T-helper 2 cell treated with Interferon-gamma antibody and Interleukin-4, amounts not matched to agents 5 μg/mL and 100 μg/mL, for 36 hours (primary cell): ENCODE measurements at regions not wholly inside any gene's neighbourhood (a gene's known extent, or its start where the extent isn't known, plus 50 kb on each side); places are given as distances from the start of the nearest gene placed in this dataset.

Experiments
- DNase-seq: peaks from one replicate; pipeline ENCODE4 v3.0.0; 2021; ENCODE audit warnings: low spot score
- H3K27ac Mint-ChIP-seq: one replicate; pipeline ENCODE4 v1.8.0; 2021; ENCODE audit warnings: mild to moderate bottlenecking, mixed read lengths
- H3K27me3 Mint-ChIP-seq: one replicate; pipeline ENCODE4 v1.8.0; 2021; ENCODE audit warnings: low read depth, mixed read lengths
- H3K36me3 Mint-ChIP-seq: one replicate; pipeline ENCODE4 v1.8.0; 2021; ENCODE audit warnings: low read depth, mixed read lengths
- H3K4me1 Mint-ChIP-seq: one replicate; pipeline ENCODE4 v1.8.0; 2021; ENCODE audit warnings: low read depth, mixed read lengths
- H3K4me3 Mint-ChIP-seq: one replicate; pipeline ENCODE4 v1.8.0; 2022; ENCODE audit warnings: mild to moderate bottlenecking, moderate library complexity, mixed read lengths
- H3K9me3 Mint-ChIP-seq: one replicate; pipeline ENCODE4 v1.8.0; 2021; ENCODE audit warnings: mixed read lengths

DNA sequence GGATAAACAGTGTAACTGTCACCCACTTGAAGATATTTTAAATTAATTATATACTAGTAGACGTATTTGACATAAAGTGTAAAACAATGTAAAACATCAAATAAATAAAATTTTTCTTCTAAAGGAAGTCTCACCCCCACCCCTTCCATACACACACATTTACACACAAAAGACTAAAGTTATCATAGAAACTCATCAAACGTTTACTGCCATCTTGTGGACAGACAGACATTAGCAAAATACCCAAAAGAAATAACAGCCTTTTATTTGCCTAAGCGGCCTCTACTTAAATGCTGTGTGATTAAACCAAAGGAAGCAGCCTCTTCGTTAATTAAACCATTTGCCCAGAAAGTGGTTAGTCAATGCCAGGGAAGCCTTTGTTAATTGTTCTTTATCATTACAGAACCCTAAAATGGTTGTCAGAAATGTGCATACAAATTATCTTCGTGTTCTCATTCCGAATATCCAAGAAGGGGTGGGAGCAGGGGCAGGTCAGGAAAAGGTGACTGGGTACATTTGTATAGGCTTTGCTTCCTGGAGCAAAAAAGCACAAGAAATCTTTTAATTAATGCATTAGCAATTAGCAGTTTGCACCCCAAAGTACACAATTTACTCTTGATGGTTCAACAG lies 176.2 kb upstream of the SASH1 start:
- H3K4me3 Mint-ChIP-seq, result no peak overlapping the region
- no peak overlapping the region for H3K27ac Mint-ChIP-seq
- DNase-seq, result no peak
- H3K27me3 Mint-ChIP-seq, result no peaks in the 10 kb centered on the region
- H3K36me3 Mint-ChIP-seq, result no peaks in the 10 kb centered on the region
- H3K4me1 Mint-ChIP-seq, result no peaks in the 10 kb centered on the region
- H3K9me3 Mint-ChIP-seq, result no peaks in the 10 kb centered on the region

DNA sequence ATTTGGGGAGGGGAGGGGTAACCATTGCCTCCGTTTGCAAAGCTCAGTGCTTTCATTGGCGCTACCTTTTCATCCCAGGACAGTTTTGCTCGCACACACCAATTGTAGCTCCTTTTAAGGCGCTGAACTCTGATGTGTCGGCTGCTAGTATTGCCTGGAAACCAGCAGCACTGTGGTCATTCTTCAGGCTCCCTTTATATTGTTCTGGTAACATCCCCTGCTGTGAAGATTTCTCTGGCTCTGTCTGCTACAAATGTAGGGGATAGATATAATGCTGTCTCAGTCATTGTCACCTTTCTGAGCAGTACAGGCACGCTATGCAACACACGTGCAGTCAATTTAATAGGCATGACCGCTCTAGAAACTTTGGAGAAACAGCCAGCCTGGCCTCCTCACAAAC lies 172.9 kb upstream of the SASH1 start:
- no peaks in the 10 kb centered on the region for H3K36me3 Mint-ChIP-seq
- H3K27ac Mint-ChIP-seq, result no peak overlapping the region
- DNase-seq, result no peak
- H3K4me1 Mint-ChIP-seq, result no peaks in the 10 kb centered on the region
- no peak overlapping the region for H3K4me3 Mint-ChIP-seq
- H3K9me3 Mint-ChIP-seq, result no peaks in the 10 kb centered on the region
- no peaks in the 10 kb centered on the region for H3K27me3 Mint-ChIP-seq

- Mint-ChIP-seq H3K27ac (no peak overlapping the region), H3K4me1 (no peaks in the 10 kb centered on the region), H3K27me3 (no peaks in the 10 kb centered on the region), H3K9me3 (no peaks in the 10 kb centered on the region), H3K36me3 (no peaks in the 10 kb centered on the region), H3K4me3 (no peak overlapping the region)
- no peak for DNase-seq
These were observed 172.4 kb upstream of the SASH1 start for GRCh38 chr6:148170286-148170685.

DNA sequence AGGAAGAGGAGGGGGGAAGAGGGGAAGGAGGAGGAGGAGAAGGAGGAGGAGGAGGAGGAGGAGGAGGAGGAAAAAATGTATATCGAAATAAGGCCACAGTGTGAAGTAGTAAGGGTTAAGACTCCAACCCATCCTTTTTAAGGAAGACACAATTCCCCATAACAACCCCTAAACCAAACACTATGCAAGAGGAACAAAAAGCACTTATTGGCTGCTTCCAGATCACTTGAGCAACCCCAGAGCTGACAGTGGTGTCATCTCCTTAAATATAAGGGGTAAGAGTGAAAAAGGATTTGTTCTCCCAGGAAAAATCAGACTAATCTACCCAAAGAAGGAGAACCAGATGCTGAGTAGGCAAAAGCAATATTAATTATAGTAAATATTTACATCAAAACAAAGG lies 169.1 kb upstream of the SASH1 start:
- H3K9me3 Mint-ChIP-seq, result no peaks in the 10 kb centered on the region
- H3K27ac Mint-ChIP-seq, result no peak overlapping the region

GRCh38 chr6:148175550-148176188 lies 167.0 kb upstream of the SASH1 start:
- H3K9me3 Mint-ChIP-seq, result no peaks in the 10 kb centered on the region
- H3K4me1 Mint-ChIP-seq, result no peaks in the 10 kb centered on the region
- no peak overlapping the region for H3K27ac Mint-ChIP-seq
- peaks cover 3% of the 10 kb centered on the region for H3K27me3 Mint-ChIP-seq
- no peak overlapping the region for H3K4me3 Mint-ChIP-seq
- DNase-seq, result no peak
- no peaks in the 10 kb centered on the region for H3K36me3 Mint-ChIP-seq

More for the DNA sequence above, 169.1 kb upstream of the SASH1 start:
- Mint-ChIP-seq H3K27me3 (no peaks in the 10 kb centered on the region), H3K4me3 (no peak overlapping the region), H3K4me1 (no peaks in the 10 kb centered on the region), H3K36me3 (no peaks in the 10 kb centered on the region)
- no peak for DNase-seq

DNA sequence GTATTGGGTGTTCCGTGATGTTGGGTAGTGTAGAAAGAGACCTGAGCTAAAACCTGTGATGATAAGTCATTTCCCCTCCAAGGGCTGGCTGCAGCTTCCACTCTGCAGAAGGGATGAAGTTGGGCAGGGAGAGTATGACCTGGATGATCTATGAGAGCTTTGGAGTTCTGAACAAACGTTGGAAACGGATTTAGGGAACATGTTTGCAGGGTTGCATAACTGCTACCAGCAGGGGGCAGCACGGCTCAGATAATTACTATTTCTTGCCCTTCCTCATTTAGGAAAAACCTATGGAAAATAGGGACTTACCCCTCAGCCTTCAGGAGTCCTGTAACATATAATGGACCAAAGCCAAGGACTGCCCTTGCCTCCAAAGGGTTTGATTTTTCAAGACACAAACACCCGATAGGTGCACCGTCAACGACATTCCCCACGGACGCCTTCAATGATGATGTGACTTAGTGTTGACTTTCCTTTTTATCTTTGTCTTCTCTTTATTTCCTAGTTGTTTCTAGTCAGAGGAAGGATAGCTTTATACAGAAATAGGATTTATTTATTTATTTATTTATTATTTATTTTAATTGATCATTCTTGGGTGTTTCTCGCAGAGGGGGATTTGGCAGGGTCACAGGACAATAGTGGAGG lies 164.9 kb upstream of the SASH1 start:
- Mint-ChIP-seq H3K27ac (no peak overlapping the region), H3K9me3 (no peaks in the 10 kb centered on the region), H3K4me1 (no peaks in the 10 kb centered on the region), H3K27me3 (peaks cover 9% of the 10 kb centered on the region), H3K4me3 (no peak overlapping the region), H3K36me3 (no peaks in the 10 kb centered on the region)
- no peak for DNase-seq

- DNase-seq, result no peak
- no peaks in the 10 kb centered on the region for H3K36me3 Mint-ChIP-seq
- H3K4me3 Mint-ChIP-seq, result no peak overlapping the region
- no peaks in the 10 kb centered on the region for H3K4me1 Mint-ChIP-seq
- peaks cover 11% of the 10 kb centered on the region for H3K27me3 Mint-ChIP-seq
- no peak overlapping the region for H3K27ac Mint-ChIP-seq
- no peaks in the 10 kb centered on the region for H3K9me3 Mint-ChIP-seq
These were observed 162.9 kb upstream of the SASH1 start for GRCh38 chr6:148179786-148180185.

DNA sequence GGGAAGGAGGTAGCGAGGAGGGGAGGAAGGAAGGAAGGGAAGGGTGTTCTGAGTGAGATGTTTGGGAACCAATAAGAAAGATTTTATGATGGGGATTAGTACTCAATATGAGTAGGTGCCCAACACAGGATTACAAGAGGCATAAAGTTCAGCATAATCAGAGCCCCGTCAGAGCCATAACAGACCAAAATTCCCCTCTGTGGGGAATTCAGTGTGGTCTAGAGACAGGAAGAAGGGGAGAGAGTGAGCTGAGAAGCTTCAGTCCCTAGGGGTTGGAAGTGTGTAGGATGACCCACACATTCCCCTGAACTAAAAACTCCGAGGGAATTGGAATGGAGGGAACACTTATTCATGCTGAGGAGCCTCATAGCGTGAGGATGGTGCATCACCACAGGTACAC lies 160.3 kb upstream of the SASH1 start:
- H3K4me1 Mint-ChIP-seq, result no peaks in the 10 kb centered on the region
- no peak overlapping the region for H3K4me3 Mint-ChIP-seq
- no peak for DNase-seq
- H3K27ac Mint-ChIP-seq, result no peak overlapping the region
- H3K27me3 Mint-ChIP-seq, result peaks cover 17% of the 10 kb centered on the region
- no peaks in the 10 kb centered on the region for H3K9me3 Mint-ChIP-seq
- H3K36me3 Mint-ChIP-seq, result no peaks in the 10 kb centered on the region

GRCh38 chr6:148183776-148184175 lies 158.9 kb upstream of the SASH1 start:
- no peak for DNase-seq
- Mint-ChIP-seq H3K4me3 (no peak overlapping the region), H3K9me3 (no peaks in the 10 kb centered on the region), H3K27ac (no peak overlapping the region), H3K27me3 (peaks cover 19% of the 10 kb centered on the region), H3K36me3 (no peaks in the 10 kb centered on the region), H3K4me1 (no peaks in the 10 kb centered on the region)

DNA sequence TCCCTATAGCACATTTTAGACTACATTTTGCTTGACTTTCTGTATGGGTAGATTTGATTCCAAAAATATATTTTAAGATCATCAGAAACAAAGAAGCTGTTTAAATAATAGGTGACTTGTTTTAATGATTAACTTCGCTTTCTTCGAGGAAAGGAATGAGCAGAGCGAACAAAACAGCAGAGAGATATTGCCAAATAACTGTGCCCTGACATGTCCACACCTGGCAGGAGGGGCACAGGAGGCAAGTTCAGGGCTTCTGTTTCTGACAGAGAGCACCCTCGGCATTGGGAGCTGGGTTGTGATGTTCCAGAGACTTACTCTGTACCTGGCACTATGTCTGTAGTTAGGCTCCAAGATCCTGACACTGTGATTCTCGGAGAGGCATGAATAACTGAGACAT lies 155.7 kb upstream of the SASH1 start:
- no peak for DNase-seq
- H3K27ac Mint-ChIP-seq, result no peak overlapping the region
- H3K27me3 Mint-ChIP-seq, result peaks cover 23% of the 10 kb centered on the region

GRCh38 chr6:148192310-148192709 lies 150.3 kb upstream of the SASH1 start:
- Mint-ChIP-seq H3K4me1 (no peaks in the 10 kb centered on the region), H3K36me3 (no peaks in the 10 kb centered on the region), H3K27me3 (peaks cover 47% of the 10 kb centered on the region), H3K4me3 (no peak overlapping the region), H3K27ac (no peak overlapping the region), H3K9me3 (no peaks in the 10 kb centered on the region)
- DNase-seq, result no peak

More for the DNA sequence above, 155.7 kb upstream of the SASH1 start:
- Mint-ChIP-seq H3K36me3 (no peaks in the 10 kb centered on the region), H3K9me3 (no peaks in the 10 kb centered on the region), H3K4me1 (no peaks in the 10 kb centered on the region), H3K4me3 (no peak overlapping the region)

DNA sequence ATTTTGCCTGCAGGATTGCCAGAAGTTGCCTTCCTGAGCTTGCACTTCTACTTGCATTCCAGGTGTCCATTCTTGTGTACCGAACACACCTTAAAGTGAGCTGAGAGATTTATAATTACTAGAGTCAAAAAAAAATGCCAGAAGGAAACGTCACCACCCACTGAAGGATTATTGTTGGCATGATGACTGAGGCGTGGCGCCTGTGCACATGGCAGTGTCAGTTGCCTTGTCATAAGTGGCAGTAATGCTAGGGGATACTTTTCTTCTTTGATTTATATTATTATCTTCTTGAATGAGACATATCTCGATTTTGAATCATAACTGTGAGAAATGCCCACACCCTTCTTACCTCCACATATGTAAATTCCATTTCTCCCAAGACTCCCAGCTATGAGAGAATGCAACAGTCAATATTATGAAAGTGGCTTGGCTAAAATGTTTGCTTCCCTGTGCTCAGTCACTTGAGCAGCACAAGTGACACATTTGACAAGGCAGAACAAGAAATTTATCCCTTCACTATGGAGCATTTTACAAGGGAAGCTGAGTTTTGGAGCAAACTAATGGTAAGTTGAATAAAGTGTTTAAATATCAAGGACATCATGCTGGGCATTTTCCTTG lies 149.5 kb upstream of the SASH1 start:
- peaks cover 55% of the 10 kb centered on the region for H3K27me3 Mint-ChIP-seq
- H3K27ac Mint-ChIP-seq, result no peak overlapping the region
- no peak for DNase-seq
- H3K36me3 Mint-ChIP-seq, result no peaks in the 10 kb centered on the region
- no peaks in the 10 kb centered on the region for H3K9me3 Mint-ChIP-seq
- no peaks in the 10 kb centered on the region for H3K4me1 Mint-ChIP-seq
- no peak overlapping the region for H3K4me3 Mint-ChIP-seq

DNA sequence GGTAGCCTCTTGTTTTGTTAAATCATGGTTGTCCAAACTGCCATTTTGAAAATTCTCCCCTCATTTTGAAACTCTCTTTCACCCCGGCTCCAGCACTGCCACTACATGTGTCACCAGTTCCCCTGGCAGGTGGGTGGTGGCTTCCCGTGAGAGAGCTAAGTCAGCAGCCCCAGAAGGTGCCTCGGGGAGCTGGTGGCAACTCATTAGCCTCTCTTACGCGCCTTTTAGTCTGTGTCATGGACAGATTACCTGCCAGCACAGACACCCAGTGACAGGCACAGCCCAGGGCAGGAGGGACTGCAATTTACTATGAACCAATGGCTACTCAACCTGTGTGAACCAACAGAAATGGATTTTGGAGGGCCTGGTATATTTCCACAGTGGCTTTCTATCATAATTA lies 147.1 kb upstream of the SASH1 start:
- Mint-ChIP-seq H3K4me1 (peaks cover under 1% of the 10 kb centered on the region), H3K4me3 (no peak overlapping the region), H3K27me3 (peaks cover 68% of the 10 kb centered on the region), H3K9me3 (no peaks in the 10 kb centered on the region), H3K36me3 (no peaks in the 10 kb centered on the region), H3K27ac (no peak overlapping the region)
- DNase-seq, result no peak

- DNase-seq, result no peak
- Mint-ChIP-seq H3K27ac (no peak overlapping the region), H3K36me3 (peaks cover 4% of the 10 kb centered on the region), H3K9me3 (peaks cover 5% of the 10 kb centered on the region), H3K4me1 (peaks cover 8% of the 10 kb centered on the region), H3K27me3 (peaks cover 80% of the 10 kb centered on the region), H3K4me3 (no peak overlapping the region)
These were observed 143.1 kb upstream of the SASH1 start for GRCh38 chr6:148199584-148199983.
